Glomerular endothelial cell (primary cell): ENCODE measurements at regions not wholly inside any gene's neighbourhood (a gene's known extent, or its start where the extent isn't known, plus 50 kb on each side); places are given as distances from the start of the nearest gene placed in this dataset.

Experiments
- DNase-seq: peaks from one replicate; pipeline ENCODE4 v3.0.0-alpha.2; 2011; ENCODE audit warnings: low read depth, low spot score; ENCODE audit errors: extremely low read depth

DNA sequence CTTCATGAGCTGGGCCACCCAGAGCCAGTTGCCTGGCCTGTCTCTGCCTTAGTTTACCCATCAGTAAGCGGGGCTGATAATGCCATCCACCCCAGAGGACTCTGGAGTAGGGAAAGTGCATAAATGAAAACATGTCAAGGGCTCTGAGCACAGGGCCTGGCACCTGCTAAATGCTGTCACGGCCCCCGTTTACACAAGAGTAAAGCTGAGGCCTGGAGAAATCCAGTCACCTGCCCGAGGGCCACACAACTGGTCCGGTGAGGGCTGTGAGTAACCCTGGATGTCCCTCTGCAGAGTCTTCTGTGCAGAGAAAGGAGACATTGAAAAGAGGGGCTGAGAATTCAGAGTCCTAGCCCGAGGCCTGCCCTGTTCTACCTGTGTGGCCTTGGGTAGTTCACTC, 110.6 kb upstream of the ANO1 start:
- DNase-seq = no peak

DNA sequence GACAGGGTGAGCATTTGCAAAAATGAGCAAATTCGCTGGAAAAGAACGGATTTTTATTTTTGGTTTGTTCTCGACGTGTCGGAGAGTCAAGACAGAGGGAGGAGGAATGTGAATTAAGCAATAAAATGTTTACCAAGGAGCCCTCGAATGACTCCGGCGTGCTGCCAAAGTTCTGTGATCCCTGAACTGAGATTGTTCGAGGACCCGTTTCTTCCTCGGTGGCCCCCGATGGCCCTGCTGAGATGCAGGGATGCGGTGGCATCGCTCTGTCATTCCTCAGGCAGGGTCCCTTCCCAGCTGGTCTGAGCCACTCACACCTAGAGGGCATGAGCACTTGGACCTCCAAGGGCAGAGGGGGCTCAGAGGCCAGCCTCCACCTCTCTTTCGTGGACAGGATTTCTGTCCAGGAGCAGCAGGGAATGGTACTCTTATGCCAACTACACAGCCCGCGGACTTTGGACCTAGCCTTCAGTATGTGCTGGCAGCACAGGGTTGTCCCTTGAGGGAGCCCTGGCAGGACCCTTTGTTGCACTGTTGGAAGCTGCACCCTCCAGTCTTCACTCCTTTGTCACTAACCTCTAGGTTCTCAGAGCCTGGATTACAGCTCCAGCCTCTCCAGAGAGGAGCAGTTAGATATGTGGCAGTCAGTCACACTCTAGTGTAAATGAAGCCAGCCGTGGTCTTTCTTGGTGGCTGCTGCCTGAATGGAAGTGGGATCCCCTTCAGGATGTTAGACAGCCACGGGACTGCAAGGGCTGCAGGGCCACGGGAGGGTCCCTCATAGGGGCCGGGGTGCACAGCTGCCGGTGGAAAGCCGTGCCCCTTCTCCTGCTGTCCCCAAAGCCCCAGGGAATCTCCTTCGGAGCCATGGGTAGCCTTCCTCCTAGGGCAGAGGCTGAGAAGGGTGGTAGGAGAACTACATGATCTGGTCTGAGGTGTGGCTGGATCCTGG, 109.4 kb upstream of the ANO1 start:
- DNase-seq = no peak

DNA sequence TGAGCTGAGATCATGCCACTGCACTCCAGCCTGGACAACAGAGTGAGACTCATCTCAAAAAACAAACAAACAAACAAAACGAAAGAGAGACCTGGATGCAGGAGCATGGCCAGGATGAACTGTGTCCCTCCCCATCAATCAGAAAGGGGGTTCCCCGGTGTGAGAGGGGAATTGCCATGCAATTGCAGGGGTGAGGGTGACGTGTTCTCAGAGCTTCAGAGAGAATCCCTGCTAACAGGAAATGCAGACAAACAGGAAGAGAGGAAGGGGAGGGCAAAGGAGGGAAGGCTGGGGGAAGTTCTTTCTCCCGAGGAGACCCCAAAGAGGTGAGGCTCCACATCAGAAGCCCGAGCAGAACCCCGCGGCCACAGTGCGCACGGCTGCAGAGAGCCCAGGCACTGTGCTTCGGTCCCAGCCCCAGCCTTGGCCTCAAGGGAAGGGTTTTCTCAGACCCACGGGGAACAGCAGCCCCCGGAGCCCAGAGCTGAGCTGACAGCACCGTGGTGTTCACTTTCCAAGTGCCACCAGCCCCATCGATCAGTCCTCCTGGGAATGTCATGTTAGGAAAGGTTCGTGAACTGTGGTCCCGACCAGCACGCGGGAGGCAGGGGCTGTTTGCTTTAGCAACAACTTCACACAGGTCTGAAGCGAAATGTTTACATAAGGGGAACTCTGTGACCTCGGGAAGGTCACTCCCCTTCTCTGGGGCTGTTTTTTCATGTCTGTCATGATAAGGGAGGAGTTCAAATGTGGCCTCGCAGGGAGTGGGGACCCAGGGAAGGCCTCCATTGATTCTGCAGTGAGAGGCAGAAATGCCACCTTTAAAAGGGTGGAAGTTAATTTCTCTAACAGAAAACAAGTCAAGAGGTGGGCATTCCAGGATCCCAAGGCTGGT, 108.0 kb upstream of the ANO1 start:
- DNase-seq = no peak

DNA sequence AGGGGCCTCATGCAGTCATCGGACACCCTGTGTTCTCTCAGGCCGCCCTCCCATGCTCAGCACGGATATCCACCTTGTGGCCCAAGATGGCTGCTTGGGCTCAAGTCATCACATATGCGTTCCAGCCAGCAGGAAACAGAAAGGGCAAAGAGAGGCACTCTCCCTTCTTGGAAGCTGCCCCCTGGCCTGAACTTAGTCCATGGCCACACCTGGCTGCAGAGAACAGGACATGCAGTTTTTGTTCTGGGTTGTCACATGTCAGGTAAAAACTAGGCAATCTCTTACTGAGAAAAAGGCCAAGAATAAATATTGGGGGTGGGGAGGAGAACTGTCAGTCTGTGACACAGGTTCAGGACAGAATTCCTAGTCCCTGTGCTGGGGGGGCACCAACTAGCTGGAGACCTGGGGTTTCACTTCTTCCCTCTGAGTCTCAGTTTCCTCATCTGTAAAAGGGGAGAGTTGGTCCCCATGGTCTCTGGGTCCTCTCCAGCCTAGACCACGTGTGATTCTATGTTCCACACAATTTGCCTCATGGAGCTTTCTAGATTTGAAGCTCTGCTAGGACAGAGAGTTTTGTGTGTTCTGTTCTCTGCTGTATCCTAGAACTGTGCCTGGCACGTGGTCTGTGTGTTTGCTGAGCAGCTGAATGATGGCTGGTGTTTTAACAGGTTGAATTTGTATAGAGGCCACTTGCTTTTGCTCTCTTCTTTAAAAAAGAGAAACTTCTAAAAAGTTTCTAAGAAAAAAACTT, 107.2 kb upstream of the ANO1 start:
- no peak for DNase-seq

DNA sequence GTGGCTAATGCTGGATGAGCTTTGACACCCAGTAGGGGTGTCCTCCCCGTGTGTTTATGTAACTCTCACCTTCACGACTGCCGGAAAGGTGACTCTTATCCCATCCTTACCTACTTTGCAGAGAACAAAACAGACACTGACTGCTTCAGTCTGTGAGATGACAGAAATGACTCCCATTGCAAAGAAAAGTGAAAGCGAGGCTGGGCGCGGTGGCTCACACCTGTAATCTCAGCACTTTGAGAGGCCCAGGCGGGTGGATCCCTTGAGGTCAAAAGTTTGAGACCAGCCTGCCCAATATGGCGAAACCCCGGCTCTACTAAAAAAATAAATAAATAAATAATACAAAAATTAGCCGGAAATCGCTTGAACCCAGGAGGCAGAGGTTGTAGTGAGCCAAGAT, 106.4 kb upstream of the ANO1 start:
- no peak for DNase-seq

DNA sequence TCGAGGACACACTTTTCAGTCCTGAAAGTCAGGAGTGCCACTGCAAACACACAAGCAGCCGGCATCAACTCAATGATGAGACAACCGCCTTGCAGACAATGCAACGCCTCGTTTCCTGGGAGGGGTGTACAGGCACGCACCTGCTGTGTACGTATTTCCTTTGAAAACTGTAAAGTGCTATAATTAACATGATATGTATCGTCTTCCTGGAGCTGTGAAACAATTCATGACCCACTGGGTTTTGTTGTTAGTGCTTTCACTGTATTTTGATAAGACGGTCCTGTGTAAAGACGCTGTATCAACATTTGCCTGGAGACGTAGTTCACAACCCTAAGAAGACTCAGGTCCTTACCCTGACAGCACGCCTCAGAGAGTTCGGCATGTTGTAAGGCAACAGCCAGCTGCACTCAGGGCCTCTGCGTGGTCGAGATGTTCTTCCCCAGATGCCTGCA, 105.7 kb upstream of the ANO1 start:
- no peak for DNase-seq

DNA sequence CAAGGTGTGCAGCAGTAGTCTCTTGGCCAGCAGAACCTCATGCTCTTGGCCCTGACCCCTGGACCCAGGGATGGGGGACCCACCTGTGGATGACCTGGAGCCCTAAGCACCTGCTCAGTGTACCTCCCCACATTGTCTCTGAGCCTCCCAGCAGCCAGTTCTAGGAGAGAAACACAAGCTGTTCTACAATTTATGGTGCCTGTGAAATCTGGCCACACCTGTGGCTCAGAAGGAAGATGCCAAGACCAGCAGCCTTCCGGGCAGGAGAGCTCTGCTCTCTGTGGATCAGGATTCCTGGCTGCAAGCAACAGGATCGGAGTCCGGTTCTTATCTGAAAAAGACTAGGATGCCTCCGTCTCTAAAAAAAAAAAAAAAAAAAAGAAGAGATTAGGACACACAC, 103.6 kb upstream of the ANO1 start:
- DNase-seq = no peak

DNA sequence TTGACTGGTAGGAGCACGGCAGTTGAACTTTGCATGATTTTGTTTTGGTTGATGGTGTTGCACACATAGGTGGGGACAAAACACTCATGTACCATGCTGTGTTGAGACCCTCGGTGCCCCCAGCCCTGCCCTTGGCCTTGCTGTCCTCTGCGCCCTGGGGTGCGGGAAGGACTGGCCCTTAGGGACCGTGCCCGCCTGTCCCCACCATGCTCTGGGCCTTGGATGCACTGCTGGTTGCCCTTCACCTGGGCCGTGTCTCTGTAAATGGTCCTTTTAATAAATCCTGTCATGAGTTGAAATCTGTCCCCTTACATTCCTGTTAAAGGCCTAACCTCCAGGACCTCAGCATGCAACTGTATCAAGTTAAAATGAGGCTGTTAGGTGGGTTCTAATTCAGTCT, 102.3 kb upstream of the ANO1 start:
- no peak for DNase-seq

DNA sequence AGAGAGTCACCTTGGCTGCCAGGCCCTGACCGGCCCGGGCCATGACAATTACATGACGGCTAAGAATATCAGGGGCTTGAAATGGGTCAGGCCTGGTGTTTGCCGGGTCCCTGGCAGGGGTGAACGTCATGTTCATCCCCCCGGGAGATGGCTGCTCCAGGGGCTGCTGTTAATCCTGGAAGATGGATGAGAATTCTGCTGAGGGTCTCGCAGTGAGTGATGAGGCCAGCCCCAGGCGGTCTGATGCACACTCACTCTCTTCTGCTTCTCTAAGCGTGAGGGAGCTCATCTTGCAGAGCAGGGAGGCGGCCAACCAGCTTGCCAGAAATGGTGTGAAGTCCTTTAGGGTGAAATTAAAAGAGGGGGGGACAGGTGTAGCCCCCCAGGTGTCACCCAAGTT, 101.3 kb upstream of the ANO1 start:
- DNase-seq = no peak

DNA sequence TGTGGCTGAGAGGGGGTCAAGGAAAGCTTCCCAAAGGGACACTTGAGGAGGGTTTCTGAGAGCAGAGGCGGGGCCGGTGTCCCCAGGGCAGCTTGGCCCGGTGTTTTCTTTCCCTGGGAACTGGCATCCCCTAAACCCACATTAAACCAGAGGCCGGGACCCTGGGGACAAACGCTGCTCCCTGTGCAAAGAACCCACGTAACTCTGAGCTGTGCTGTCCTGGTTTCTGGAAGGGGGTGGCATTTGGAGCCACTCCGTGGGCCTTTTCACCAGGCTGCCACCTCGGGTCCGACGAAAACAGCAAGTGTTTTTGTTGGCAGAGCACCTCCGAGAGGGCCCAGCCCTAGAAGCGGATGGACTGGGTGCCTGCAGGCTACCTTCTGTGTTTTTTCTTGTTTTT, 100.2 kb upstream of the ANO1 start:
- DNase-seq = no peak

DNA sequence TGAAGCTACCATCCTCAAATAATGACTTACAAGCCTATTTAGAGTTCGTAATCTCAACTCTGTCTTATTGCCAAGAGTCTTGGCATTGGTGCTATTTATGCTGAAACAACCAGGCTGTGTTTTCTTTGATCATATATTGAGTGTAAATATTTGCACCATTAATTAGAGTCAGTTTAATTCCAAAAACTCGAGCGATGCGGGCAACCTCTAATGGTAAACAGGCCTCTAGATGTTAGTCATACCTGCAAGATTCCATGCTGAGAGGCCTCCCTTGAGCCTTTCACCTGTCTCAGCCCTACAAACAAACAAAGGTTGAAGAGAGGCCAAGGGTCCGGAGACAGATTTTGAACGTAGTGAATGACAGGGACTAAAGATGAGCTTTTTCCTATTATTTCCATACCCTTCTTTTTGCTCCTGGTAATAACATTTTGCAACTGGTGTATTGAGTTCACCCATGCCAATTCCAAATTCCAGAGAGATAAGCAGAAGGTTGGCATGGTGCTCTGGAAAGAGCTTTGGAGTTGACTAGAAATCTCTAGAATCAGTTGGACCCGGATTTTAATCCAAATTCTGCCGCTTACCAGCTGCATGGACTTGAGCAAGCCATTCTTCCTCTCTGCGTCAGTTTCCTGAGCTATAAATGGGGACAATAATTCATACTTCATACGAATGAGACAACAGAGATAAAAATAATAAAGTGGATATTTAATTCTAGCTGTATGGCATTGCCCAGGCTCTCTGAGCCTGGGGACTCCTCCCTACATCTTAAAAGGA, 99.1 kb upstream of the ANO1 start:
- peak; percentile 16 for DNase-seq

DNA sequence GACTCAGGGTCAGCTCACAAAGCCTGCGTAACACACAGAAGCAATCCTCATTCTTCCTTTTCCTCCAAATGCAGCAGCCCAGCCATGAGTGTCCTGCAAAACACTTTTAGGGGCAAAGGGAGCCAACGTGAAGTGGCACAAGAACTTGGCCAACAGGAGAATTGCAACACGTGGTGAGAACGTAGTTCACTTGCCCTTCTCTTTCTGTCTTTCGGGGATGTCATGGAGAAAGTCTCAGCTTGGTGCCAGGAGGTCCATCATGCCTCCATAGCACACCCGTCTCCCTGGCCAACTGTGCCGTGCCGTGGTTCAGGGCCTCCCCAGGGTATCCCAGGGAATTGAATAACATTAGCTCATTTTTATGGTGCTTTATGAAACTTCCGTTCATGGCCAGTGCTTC, 98.5 kb upstream of the ANO1 start:
- DNase-seq = no peak

DNA sequence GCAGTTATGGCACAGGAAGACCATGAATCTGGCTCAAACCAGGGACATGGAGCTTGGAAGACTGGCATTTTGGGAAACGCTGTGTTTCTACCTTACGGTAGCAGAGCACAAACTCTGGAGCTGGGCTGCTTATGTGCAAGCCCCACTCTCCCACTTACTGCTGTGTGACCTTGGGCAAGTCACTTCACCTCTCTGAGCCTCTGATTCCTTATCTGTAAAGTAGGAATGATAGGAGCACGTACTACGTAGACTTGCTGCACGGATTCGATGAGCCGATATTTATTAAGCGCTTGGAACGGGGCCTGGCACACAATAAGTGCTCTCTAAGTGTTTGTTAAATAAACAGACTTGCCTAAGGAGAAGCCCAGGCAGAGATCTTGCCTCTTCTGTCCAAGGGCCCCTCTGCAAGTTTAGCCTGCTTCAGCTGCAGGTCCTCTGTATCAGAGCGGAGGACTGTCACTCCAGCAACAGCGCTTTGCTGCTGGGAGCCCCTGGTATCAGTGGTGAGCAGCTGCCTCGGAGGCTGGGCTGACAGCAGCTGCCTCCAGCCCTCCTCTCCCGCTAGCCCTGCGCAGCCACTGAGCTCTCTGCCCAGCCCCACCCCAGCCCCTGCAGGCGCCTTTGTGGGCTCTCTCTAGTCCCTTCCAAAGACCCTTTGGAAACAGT, 96.9 kb upstream of the ANO1 start:
- no peak for DNase-seq

DNA sequence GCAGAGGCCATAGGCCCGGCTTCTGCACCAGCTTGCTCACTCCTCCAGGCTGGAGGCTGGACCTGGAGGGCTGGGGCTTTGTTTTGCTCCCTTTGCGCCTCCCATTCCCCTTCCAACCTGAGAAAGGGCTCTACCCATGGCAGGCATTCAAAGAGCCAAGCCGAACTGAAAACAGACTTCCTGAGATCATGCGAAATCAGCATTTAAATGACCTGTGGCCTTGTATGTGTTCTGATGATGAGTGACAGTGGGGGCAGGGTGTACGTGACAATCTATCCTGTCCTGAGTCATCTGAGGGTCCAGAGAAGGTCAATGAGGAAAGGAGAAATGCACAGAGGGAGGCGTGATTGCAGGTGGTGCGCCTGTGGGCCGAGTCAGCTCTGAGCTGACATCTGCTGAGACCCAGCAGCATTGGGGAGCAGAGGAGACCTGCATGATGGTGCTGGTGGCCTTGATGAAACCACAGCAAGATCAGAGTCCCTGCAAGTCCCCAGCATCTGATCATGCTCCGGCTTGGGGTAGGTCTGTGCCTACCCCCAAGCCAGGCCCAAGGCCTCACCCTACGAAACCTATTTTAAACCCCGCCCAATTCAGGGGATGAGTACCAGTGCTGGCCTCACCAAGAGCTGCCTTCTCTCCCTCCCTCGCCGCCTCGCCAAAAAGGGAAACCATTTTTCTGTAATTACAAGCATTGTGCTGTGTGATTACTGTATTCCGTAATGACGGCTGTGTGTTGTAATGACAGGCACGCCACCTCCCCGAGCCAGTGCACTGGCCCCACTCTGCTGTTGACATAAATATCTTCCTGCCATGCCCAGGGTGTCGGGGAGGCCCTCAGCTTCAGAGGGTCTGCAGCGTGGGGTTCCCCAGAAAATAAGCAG, 95.2 kb upstream of the ANO1 start:
- DNase-seq = no peak

DNA sequence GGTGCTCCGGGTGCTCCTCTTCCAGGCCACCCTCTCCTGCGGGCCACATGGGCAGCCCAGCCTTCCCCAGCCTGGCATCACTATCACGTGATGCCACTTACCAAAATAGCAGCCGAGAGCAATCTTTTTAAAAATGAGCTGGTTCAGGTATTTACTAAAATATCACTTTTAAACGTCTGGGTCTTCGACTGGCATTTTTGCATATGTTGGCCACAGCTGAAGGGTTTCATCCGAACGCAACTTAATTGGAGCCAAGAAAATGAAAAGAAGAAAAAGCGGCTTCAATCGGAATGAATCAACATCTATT, 94.6 kb upstream of the ANO1 start:
- DNase-seq = no peak

DNA sequence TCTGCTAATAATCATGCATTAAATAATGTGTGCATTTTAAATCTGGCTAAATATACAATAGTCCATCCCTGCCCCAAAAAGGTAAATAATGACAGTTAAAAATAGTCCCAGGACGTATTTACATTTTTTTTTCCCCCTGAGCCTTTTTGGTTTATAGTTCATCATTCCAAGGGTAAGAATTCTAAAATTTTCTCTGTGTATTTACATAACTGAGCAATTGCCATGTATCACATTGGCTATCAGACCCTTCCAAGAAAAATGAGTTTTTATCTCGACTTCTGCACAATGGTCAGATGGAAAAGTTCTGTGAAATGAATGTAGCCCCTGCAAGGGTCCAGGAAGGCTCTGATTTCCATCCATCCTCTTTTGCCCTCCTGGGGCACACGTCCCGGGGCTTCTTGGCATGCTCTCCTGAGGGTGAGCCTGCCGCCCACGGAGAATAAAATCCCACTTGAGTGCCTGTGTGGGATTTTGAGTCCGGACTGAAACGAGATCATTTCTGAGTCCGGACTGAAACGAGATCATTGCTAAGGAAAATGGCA, 94.1 kb upstream of the ANO1 start:
- DNase-seq = no peak

DNA sequence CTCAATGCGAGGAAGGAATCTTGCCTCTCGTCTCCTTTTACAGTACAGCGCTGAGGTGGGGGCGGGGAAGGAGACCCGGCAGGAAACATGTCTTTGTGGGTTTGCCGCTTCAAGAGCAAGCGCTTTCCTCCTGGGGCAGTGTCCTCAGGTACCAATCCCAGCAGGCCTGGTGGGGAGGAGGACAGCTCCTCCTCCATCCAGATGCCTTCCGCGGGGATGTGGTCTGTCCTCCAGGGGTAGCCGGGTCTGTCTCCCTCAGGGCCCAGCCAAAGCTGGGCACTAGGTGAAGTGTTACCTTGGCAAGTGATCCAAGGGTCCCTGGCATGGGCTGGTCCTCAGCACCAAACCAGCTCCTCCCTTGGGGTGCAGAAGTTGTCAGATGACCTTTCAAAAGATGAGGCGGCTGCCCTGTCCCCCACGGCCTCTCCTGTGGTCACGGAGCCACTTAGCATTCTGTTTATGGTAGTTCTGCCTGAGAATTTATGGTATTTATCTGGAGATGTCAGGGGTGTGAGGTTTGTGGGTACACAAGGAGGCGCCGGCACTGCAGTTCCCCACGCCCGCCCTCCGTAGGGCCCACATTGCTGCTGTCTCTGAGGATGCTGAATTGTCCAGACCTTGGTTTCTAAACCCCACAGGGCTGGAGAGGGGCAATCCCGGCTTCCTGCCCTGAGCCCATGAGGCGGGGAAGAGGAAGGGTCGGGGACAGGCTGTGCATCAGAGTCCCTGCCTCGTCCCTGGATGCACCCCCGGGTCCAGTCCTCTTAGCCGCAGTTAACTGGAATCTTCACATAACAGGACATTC, 93.5 kb upstream of the ANO1 start:
- no peak for DNase-seq

DNA sequence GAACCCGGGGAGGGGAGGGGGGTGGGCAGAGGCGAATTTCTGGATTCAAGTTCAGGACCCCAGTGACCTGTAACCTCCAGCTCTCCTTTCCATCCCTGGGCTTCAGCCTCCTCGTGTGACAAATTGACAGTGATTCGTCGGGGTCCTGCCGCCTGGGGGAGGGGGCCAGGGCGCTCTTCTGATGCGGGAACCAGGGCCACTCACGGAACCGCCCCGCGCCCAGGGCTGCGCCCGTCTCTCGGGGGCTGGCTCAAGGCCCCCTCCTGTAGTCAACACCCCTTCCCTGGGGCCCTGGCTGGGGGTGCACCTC, 92.8 kb upstream of the ANO1 start:
- DNase-seq = no peak
